ENCODE measurements at regions not wholly inside any gene's neighbourhood (a gene's known extent, or its start where the extent isn't known, plus 50 kb on each side); places are given as distances from the start of the nearest gene placed in this dataset.

GRCh38 chr4:187065396-187065795 lies 341.7 kb upstream of the FAT1 start:
- no peak for TF ChIP-seq CTCF (optimal IDR thresholded peaks at IDR 0.05 in 1 of 3, IDR thresholded peaks at IDR 0.05 in 1 of 3, conservative IDR thresholded peaks at IDR 0.05 in 1 of 3; ENCODE audit: extremely low read depth in 1 of 3, insufficient read depth in 2 of 3, low read length in 3 of 3)
- TF ChIP-seq EZH2 (IDR thresholded peaks at IDR 0.05; ENCODE audit: low read length), result no peak
